ENCODE measurements at regions not wholly inside any gene's neighbourhood (a gene's known extent, or its start where the extent isn't known, plus 50 kb on each side); places are given as distances from the start of the nearest gene placed in this dataset.

DNA sequence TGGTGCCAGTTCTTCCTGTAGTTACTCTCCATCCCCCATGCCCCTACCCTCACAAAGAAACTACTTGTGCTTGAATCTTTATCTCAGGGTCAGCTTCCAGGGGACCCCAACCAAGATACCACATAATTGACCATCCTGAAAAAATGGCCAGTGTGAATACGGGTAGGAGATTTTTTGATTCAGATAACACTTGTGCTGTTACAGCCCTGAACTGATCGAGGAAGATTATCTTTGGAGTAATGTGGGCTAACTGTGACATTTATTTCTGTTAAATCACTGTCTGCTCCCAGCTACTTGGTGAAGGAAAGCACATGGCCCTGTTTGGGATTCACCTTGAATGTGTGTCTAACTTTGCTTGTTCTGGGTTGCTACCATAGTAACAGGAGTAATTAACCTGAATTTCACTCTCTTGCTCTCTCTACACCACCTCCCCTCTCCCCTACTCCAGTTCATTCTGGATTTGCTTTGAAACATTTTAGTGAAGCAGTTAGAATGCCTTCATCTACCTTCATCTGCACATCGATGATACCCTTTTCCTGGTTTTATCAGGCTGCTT is 219.6 kb upstream of the CHD6 start:
- Histone ChIP-seq H3K27ac (no peak overlapping the region), H3K27me3 (no peaks in the 10 kb centered on the region)

DNA sequence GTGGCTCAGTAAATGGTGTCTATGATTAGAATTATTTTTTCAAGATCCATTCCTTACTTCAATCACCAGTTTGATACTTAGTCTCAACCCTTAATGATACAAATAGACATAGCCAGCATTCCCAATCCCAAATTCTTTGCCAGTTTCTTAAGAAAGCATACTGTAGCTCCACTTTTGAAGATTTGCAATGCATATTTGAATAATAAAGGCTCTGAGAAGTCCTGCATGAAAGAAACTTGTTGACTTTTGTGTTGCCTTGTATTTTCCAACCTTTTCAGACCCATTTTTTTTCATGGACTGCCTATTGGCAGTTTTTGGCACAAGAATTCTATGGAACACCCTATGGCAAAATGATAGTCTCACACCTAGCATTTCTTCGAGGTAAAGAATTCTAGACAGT is 215.6 kb upstream of the CHD6 start:
- no peaks in the 10 kb centered on the region for H3K9me3 ChIP-seq
- no peaks in the 10 kb centered on the region for H3K4me1 ChIP-seq
- H3K27me3 ChIP-seq, result no peaks in the 10 kb centered on the region
- no peak for DNase-seq (ENCODE audit: low spot score)
- TF ChIP-seq, protein P1, sequence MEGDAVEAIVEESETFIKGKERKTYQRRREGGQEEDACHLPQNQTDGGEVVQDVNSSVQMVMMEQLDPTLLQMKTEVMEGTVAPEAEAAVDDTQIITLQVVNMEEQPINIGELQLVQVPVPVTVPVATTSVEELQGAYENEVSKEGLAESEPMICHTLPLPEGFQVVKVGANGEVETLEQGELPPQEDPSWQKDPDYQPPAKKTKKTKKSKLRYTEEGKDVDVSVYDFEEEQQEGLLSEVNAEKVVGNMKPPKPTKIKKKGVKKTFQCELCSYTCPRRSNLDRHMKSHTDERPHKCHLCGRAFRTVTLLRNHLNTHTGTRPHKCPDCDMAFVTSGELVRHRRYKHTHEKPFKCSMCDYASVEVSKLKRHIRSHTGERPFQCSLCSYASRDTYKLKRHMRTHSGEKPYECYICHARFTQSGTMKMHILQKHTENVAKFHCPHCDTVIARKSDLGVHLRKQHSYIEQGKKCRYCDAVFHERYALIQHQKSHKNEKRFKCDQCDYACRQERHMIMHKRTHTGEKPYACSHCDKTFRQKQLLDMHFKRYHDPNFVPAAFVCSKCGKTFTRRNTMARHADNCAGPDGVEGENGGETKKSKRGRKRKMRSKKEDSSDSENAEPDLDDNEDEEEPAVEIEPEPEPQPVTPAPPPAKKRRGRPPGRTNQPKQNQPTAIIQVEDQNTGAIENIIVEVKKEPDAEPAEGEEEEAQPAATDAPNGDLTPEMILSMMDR (IDR thresholded peaks at IDR 0.05), result no peak
- H3K36me3 ChIP-seq, result no peaks in the 10 kb centered on the region
- H3K27ac ChIP-seq, result no peak overlapping the region
- no peak overlapping the region for H3K4me3 ChIP-seq

More for the DNA sequence above, 219.6 kb upstream of the CHD6 start:
- Histone ChIP-seq H3K4me3 (no peak overlapping the region), H3K4me1 (no peaks in the 10 kb centered on the region), H3K9me3 (no peaks in the 10 kb centered on the region), H3K36me3 (no peaks in the 10 kb centered on the region)
- DNase-seq (ENCODE audit: low spot score), result no peak
- TF ChIP-seq, protein P1 (IDR thresholded peaks at IDR 0.05), result no peak

DNA sequence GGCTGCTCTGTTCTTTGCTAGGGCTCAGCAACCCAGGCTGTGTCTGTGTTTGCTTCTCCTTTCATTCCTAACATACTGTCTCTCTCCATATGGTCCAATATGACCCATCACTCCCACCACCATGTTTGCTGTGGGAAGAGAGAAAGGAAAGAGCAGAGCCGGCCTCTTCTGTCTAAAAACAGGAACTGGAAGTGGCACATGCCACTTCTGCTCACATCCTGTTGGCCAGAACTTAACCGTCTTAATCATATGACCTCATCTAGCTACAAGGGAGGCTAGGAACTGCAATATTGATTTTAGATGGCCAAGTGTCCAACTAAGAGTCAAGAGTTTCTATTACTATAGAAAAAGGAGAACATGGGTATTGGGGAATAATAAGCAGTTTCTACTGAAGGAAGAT is 212.5 kb upstream of the CHD6 start:
- Histone ChIP-seq H3K27me3 (no peaks in the 10 kb centered on the region), H3K9me3 (no peaks in the 10 kb centered on the region), H3K36me3 (no peaks in the 10 kb centered on the region), H3K4me3 (no peak overlapping the region), H3K4me1 (no peaks in the 10 kb centered on the region), H3K27ac (no peak overlapping the region)
- TF ChIP-seq, protein P1 (IDR thresholded peaks at IDR 0.05), result no peak
- no peak for DNase-seq (ENCODE audit: low spot score)

DNA sequence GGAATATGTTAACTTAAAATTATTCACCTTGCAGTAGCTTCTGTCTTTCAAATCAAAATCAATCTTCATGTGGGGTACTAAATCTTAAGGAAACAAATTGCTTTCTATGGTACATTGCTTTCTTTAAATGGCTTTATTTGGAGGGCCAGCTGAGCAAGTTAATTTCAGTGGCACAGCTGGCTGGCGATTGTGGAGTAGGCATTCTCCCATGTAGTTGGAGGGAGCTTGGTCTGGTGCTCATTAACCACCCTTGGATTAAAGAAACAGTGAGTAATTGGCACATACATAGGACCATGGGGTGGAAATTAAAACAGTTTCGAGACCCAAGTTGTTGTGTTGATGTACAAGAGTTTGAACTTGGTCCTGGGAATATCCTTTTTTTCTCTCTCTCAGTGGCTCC is 201.3 kb upstream of the CHD6 start:
- DNase-seq (ENCODE audit: low spot score), result no peak
- no peak overlapping the region for H3K27ac ChIP-seq
- H3K4me1 ChIP-seq, result no peaks in the 10 kb centered on the region
- H3K9me3 ChIP-seq, result peaks cover 0 to 5% of the 10 kb centered on the region in 2 donors
- H3K27me3 ChIP-seq, result no peaks in the 10 kb centered on the region
- H3K36me3 ChIP-seq, result no peaks in the 10 kb centered on the region
- TF ChIP-seq, protein P1 (IDR thresholded peaks at IDR 0.05), result no peak
- H3K4me3 ChIP-seq, result no peak overlapping the region

DNA sequence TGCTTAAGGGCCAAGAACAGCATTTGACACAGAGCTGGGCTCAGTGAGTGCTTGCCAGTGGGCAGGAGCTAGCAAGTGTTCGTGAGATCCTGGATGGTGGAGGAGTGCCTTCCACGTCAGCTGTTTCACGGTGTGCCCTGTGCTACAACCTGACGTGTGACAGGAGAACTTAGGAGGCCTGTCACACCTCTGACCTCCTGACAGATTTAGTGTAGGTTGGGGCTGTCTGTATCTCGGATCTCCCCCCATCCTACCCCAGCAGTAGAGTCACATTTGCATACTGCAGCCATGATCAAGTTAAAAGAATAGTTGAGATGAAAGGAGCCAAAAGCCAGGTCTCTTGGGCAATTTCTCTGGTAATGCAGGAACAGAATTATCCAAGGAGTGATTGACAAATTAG is 200.8 kb upstream of the CHD6 start:
- no peak overlapping the region for H3K4me3 ChIP-seq
- no peaks in the 10 kb centered on the region for H3K27me3 ChIP-seq
- no peaks in the 10 kb centered on the region for H3K36me3 ChIP-seq
- TF ChIP-seq, protein P1 (IDR thresholded peaks at IDR 0.05), result no peak
- H3K4me1 ChIP-seq, result no peaks in the 10 kb centered on the region
- H3K9me3 ChIP-seq, result peaks cover 0 to 5% of the 10 kb centered on the region in 2 donors
- no peak for DNase-seq (ENCODE audit: low spot score)
- H3K27ac ChIP-seq, result no peak overlapping the region

DNA sequence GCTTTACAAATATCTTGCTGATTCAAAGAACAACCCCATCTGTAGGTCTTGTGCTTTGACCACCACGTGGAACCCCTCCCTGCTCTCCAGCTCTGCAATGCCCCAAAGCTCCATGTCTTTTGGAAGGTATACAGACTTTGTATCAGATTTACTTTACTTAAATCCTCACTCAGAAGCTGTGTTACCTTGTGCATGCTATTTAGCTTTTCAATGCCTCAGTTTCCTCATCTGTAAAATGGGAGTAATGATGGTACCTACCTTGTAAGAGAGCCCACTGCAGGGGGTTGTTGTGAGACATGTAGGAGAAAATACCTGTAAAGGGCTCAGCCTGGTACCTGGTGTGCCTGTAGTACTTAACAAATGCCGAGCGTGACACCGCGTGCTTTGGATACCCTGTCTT is 200.2 kb upstream of the CHD6 start:
- Histone ChIP-seq H3K27me3 (no peaks in the 10 kb centered on the region), H3K4me1 (no peaks in the 10 kb centered on the region), H3K9me3 (peaks cover 0 to 5% of the 10 kb centered on the region in 2 donors), H3K27ac (no peak overlapping the region), H3K36me3 (no peaks in the 10 kb centered on the region), H3K4me3 (no peak overlapping the region)
- no peak for DNase-seq (ENCODE audit: low spot score)
- TF ChIP-seq, protein P1 (IDR thresholded peaks at IDR 0.05), result no peak
